ENCODE measurements at regions not wholly inside any gene's neighbourhood (a gene's known extent, or its start where the extent isn't known, plus 50 kb on each side); places are given as distances from the start of the nearest gene placed in this dataset.
A peak's percentile ranks its signal among the peaks of the same experiment; 100 is the strongest.

DNA sequence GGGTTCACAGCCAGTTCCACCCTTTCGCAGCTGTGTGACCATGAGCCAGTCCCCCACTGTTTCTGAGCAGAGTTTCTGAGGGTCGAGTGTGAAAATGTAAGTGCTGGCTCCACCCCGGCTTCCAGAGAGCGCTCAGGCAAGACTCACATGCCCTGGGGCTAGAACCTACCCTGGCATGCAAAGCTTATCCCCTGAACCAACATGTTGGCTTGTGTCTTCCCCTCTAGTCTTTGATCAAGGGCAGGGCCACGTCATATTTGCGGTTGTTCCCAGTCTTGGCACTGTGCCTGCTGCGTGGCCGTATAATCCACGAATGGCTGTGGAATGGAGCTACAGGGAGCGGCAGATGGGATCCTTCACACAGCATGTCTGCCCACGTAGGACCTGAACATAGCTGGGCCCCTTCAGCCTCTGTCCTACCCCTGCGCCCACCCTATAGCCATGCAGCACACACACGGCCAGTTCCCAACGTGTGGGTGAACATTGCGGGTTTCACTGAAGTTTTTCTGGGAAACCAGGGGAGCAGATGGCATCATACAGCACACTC, 84.8 kb downstream of the MRM1 start (continued):
- TF ChIP-seq, protein P1, sequence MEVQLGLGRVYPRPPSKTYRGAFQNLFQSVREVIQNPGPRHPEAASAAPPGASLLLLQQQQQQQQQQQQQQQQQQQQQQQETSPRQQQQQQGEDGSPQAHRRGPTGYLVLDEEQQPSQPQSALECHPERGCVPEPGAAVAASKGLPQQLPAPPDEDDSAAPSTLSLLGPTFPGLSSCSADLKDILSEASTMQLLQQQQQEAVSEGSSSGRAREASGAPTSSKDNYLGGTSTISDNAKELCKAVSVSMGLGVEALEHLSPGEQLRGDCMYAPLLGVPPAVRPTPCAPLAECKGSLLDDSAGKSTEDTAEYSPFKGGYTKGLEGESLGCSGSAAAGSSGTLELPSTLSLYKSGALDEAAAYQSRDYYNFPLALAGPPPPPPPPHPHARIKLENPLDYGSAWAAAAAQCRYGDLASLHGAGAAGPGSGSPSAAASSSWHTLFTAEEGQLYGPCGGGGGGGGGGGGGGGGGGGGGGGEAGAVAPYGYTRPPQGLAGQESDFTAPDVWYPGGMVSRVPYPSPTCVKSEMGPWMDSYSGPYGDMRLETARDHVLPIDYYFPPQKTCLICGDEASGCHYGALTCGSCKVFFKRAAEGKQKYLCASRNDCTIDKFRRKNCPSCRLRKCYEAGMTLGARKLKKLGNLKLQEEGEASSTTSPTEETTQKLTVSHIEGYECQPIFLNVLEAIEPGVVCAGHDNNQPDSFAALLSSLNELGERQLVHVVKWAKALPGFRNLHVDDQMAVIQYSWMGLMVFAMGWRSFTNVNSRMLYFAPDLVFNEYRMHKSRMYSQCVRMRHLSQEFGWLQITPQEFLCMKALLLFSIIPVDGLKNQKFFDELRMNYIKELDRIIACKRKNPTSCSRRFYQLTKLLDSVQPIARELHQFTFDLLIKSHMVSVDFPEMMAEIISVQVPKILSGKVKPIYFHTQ (CRISPR knock-in tag; IDR thresholded peaks at IDR 0.05): no peak
- no peak for TF ChIP-seq FOXJ3 (CRISPR knock-in tag; IDR thresholded peaks at IDR 0.05; ENCODE audit: borderline replicate concordance)
- TF ChIP-seq, protein P2, sequence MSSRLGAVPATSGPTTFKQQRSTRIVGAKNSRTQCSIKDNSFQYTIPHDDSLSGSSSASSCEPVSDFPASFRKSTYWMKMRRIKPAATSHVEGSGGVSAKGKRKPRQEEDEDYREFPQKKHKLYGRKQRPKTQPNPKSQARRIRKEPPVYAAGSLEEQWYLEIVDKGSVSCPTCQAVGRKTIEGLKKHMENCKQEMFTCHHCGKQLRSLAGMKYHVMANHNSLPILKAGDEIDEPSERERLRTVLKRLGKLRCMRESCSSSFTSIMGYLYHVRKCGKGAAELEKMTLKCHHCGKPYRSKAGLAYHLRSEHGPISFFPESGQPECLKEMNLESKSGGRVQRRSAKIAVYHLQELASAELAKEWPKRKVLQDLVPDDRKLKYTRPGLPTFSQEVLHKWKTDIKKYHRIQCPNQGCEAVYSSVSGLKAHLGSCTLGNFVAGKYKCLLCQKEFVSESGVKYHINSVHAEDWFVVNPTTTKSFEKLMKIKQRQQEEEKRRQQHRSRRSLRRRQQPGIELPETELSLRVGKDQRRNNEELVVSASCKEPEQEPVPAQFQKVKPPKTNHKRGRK (CRISPR knock-in tag; IDR thresholded peaks at IDR 0.05; ENCODE audit: borderline replicate concordance): no peak
- TF ChIP-seq ZNF138 (CRISPR knock-in tag; conservative IDR thresholded peaks at IDR 0.05): no peak
- TF ChIP-seq ESRRA (CRISPR knock-in tag; IDR thresholded peaks at IDR 0.05; ENCODE audit: borderline replicate concordance): no peak
- TF ChIP-seq NFE2L1 (CRISPR knock-in tag; IDR thresholded peaks at IDR 0.05): no peak
- no peak for TF ChIP-seq CBFB (CRISPR knock-in tag; IDR thresholded peaks at IDR 0.05; ENCODE audit: low read depth)

DNA sequence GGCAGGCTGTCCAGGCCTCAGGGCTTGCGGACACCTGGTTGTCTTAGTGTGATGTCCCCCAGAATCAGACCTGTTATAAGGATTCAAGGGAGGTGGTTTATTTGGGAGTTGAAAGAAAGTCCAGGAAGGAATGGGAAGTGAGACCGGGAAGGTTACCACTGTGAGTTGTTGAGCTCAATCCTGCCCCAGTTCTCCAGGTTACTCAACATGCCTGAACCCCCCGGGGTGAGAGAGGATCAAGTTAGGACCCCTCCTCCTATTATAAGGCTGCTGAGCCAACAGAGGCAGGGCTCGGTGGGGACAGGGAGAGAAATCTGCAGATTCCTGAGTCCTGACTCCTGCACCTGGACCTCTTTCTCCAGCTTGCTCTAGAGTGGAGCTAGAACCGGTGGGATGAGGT, 86.4 kb downstream of the MRM1 start:
- Mint-ChIP-seq H3K36me3 (no peaks in the 10 kb centered on the region), H3K4me1 (peaks cover 30% of the 10 kb centered on the region), H3K9me3 (no peaks in the 10 kb centered on the region), H3K27ac (no peak overlapping the region), H3K4me3 (no peak overlapping the region), H3K27me3 (ENCODE audit: low read depth) (no peaks in the 10 kb centered on the region)
- ATAC-seq: peak; percentile 68
- ChIA-PET CTCF (interaction anchor here (0.6 to 1.8 kb wide), 12 partner anchors 11 to 231 kb away, joined by 3 to 9 read pairs (median 4); partner anchors contain the start of gene MRM1), POLR2A (interaction anchor here (0.7 to 1.2 kb wide), 2 partner anchors 13 to 86 kb away, joined by 3 to 4 read pairs; no protein-coding TSS in a partner anchor)
- peak; percentile 50 for DNase-seq (ENCODE audit: low spot score)
- TF ChIP-seq EMX1 (CRISPR knock-in tag; IDR thresholded peaks at IDR 0.05): no peak
- TF ChIP-seq PRRX2 (CRISPR knock-in tag; IDR thresholded peaks at IDR 0.05): no peak
- TF ChIP-seq, protein P3, sequence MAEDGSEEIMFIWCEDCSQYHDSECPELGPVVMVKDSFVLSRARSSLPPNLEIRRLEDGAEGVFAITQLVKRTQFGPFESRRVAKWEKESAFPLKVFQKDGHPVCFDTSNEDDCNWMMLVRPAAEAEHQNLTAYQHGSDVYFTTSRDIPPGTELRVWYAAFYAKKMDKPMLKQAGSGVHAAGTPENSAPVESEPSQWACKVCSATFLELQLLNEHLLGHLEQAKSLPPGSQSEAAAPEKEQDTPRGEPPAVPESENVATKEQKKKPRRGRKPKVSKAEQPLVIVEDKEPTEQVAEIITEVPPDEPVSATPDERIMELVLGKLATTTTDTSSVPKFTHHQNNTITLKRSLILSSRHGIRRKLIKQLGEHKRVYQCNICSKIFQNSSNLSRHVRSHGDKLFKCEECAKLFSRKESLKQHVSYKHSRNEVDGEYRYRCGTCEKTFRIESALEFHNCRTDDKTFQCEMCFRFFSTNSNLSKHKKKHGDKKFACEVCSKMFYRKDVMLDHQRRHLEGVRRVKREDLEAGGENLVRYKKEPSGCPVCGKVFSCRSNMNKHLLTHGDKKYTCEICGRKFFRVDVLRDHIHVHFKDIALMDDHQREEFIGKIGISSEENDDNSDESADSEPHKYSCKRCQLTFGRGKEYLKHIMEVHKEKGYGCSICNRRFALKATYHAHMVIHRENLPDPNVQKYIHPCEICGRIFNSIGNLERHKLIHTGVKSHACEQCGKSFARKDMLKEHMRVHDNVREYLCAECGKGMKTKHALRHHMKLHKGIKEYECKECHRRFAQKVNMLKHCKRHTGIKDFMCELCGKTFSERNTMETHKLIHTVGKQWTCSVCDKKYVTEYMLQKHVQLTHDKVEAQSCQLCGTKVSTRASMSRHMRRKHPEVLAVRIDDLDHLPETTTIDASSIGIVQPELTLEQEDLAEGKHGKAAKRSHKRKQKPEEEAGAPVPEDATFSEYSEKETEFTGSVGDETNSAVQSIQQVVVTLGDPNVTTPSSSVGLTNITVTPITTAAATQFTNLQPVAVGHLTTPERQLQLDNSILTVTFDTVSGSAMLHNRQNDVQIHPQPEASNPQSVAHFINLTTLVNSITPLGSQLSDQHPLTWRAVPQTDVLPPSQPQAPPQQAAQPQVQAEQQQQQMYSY (CRISPR knock-in tag; IDR thresholded peaks at IDR 0.05): peak; percentile 97

DNA sequence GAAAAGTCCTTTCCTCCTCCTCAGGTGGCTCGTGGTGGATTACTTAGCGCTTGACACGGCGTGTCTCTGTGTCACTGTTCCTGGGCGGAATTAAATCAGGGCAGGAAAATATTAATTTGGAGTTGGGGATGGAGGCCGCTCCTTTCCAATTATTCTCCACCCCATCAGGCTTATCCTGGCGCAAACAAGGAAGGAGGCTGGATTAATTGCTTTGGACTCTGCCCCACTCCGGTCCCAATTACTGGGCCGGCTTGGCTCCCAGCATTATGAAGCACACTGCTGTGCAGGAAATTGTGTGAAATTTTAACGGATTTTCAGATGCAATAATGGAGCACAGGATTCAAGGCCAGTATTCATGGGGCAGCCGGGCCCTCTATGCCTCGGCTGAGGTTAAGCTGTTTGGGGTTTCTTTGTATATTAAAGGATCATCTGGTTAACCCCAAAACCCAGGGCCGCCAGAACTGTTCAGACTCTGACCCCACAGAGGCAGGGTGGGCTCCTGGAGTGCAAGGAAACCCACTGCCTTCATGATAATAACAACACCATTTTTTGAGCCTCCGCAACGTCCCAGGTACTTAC, 87.8 kb downstream of the MRM1 start:
- H3K27ac Mint-ChIP-seq: no peak overlapping the region
- H3K4me1 Mint-ChIP-seq: peaks cover 27% of the 10 kb centered on the region
- ATAC-seq (no peak), DNase-seq (ENCODE audit: low spot score) (no peak)
- no peaks in the 10 kb centered on the region for H3K9me3 Mint-ChIP-seq
- no peaks in the 10 kb centered on the region for H3K27me3 Mint-ChIP-seq (ENCODE audit: low read depth)
- H3K4me3 Mint-ChIP-seq: no peak overlapping the region
- CTCF ChIA-PET: no interaction called here
- TF ChIP-seq ZNF263 (CRISPR knock-in tag; IDR thresholded peaks at IDR 0.05; ENCODE audit: low read depth) (no peak), ATF1 (CRISPR knock-in tag; IDR thresholded peaks at IDR 0.05) (no peak), CBFB (CRISPR knock-in tag; IDR thresholded peaks at IDR 0.05; ENCODE audit: low read depth) (no peak), ETV6 (CRISPR knock-in tag; IDR thresholded peaks at IDR 0.05) (no peak), OVOL2 (CRISPR knock-in tag; IDR thresholded peaks at IDR 0.05; ENCODE audit: borderline replicate concordance) (no peak), RORB (CRISPR knock-in tag; IDR thresholded peaks at IDR 0.05) (no peak), NR1H2 (CRISPR knock-in tag; IDR thresholded peaks at IDR 0.05) (no peak)
- TF ChIP-seq, protein P4, sequence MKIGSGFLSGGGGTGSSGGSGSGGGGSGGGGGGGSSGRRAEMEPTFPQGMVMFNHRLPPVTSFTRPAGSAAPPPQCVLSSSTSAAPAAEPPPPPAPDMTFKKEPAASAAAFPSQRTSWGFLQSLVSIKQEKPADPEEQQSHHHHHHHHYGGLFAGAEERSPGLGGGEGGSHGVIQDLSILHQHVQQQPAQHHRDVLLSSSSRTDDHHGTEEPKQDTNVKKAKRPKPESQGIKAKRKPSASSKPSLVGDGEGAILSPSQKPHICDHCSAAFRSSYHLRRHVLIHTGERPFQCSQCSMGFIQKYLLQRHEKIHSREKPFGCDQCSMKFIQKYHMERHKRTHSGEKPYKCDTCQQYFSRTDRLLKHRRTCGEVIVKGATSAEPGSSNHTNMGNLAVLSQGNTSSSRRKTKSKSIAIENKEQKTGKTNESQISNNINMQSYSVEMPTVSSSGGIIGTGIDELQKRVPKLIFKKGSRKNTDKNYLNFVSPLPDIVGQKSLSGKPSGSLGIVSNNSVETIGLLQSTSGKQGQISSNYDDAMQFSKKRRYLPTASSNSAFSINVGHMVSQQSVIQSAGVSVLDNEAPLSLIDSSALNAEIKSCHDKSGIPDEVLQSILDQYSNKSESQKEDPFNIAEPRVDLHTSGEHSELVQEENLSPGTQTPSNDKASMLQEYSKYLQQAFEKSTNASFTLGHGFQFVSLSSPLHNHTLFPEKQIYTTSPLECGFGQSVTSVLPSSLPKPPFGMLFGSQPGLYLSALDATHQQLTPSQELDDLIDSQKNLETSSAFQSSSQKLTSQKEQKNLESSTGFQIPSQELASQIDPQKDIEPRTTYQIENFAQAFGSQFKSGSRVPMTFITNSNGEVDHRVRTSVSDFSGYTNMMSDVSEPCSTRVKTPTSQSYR (CRISPR knock-in tag; IDR thresholded peaks at IDR 0.05): no peak
- H3K36me3 Mint-ChIP-seq: no peaks in the 10 kb centered on the region
- POLR2A ChIA-PET: no interaction called here

Measured in WTC11 (cell line).